NCI-H2171 treated with DMSO at 0.1 percent for 48 hours (cell line): ENCODE measurements at regions not wholly inside any gene's neighbourhood (a gene's known extent, or its start where the extent isn't known, plus 50 kb on each side); places are given as distances from the start of the nearest gene placed in this dataset.

ENCODE experiments used
- DNase-seq: peaks from one replicate; lab custom pipeline; 2025; lab: John Stamatoyannopoulos, UW

DNA sequence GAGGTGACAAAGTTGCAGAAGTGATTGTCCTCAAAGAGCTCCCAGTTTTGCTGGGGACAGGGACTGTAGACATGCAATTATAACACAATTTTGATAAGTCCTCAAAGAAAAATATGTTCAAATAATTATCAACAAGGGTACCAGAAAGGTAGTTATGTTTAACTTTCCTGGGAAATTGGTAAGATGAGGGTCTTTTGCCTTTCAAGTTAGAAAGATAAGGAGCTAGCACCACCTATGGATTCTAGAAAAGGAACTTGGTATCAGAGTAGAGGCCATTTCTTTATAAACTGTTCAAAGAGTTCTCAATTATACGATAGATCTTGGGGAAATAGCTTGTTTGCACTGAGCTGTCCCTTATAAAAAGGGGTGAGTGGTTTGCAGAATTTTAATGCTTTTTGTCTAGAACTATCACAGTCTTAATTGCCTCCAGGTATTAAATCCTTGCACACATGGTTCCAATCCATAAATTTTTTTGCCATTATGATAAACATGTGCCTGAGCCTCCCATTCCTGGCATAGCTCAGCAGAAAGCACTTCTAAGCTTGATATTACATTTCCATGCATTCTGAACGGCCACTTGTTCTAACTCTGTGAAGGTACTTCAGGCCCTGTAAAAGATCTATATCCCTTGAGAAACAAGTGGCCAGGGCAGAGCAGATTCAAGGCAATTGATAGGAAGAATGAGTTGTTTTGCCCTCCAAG is 247.5 kb upstream of the LRIG1 start:
- DNase-seq, result no peak

DNA sequence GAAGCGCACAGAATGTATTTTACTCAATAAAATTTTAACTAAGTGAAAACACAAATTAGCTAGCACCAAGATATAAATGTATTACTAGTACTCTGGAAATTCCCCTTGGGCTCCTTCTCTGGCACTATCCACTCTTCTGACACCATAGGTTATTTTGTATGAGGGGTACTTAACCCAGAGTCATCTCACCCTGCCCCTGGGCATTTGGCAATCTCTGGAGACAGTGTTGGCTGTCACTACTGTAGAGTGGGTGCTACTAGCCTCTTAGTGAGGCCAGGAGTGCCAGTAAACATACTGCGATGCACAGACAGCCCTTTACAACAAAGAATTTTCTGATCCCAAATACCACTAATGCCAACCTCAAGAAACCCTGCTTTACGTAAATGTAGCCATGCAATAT is 246.3 kb upstream of the KBTBD8 start:
- no peak for DNase-seq

DNA sequence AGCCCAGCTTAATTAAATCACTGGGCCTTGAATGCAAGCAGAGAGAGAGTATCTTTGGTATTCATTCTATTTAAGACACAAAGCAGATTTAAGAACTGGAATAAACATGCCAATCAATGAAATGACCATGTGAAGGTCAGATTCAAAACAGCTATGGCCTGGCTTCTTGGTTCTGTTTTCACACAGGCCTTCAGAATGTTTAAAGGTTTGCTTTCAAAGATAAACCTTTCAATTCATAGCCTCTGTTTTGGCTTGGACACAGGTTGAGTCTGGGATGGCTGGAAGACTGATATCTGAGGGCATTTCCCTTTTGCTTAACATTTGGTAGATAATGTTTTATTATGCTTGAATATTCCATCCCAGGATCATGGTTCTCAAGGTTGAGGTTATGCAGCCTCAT is 244.4 kb upstream of the KBTBD8 start:
- no peak for DNase-seq

DNA sequence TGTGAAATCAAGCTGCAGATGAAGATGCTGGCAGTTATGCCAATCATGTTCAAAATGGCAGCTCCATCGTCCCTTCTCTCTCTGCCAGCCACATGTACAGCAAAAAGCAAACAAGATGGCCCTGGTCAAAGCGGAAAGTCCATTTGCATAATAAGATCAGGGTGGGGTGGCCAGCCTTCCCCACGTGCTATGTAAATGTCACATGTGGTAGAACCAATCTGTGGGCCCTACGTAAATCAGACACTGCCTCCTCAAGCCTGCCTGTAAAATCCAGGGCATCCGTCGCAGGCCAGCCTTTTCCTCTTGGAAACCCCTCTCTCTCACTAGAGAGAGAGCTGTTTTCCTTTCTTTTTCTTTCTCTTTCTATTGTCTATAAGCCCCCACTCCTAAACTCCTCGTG is 243.5 kb upstream of the KBTBD8 start:
- no peak for DNase-seq

DNA sequence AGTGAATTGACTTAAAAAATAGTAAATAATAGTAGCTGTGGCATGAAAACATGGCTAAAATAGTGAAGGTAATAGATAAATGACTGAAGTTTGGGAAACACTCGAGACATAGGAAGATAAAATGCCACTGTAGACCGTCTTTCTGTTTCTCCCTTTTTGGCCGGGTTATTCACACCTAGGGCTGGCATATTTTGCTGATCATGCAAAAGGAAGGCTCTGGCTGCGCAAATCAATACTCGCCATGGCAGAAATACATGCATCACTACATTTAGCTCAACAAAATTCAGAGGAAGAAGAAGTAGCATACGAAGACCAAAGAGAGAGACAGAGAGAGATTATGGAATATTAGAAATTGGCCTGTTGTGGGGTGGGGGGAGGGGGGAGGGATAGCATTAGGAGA is 242.2 kb upstream of the KBTBD8 start:
- no peak for DNase-seq

DNA sequence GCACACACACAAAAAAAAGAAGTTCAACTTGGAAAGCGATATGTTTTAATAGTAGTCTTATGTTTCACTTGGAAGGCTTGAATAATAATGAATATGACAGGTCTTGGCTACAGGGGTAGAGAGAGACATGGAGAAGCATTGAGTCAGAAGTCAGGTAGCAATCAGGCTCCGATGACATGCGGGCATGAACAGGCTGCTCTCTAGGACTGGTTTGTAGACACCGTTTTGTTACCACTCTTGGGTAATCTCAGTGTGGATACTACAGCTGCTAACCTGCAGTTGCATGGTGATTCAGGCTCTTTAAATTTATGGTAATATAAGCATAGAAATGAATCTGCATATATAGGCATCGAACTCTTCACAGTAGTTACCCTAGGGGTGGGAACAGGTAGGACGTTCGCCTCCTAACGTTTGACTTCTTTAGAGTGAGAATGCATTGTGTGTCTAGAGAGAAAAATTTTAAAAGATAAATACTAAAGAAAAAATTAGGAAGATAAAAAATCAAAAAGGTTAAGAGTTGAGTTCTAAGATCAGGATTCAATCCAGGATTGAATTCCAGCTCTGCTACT is 241.6 kb upstream of the KBTBD8 start:
- no peak for DNase-seq

DNA sequence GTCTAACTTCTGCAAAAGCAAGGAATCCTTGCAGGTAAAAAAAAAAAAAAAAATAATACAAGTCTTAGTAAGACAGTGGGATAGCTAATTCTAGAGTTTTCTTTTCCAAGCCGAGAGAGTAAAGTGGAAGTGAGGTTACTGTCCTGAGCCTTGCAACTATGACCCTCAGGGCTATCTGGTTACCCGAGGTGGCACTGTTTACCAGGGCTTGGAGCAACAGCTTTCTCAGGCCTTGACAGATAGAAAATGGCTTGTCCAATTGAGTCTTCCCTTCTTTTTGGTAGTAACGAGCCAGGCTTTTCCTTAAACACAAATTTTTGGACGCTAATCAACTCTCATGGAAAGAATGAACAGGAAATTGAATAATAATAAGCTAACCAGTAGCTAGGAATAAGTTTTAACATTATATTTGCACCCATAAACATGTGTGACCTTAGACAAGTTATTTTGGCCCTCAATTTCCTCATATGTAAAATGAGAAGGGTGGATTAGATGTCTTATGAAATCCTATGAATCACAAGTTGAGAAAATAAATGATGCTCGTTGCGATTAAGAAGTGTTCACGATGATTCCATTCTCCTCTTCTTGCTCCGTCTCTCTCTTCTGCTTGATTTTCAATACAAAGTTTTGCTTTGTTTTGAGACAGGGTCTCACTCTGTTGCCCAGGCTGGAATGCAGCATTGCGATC is 236.9 kb upstream of the KBTBD8 start:
- DNase-seq, result no peak

DNA sequence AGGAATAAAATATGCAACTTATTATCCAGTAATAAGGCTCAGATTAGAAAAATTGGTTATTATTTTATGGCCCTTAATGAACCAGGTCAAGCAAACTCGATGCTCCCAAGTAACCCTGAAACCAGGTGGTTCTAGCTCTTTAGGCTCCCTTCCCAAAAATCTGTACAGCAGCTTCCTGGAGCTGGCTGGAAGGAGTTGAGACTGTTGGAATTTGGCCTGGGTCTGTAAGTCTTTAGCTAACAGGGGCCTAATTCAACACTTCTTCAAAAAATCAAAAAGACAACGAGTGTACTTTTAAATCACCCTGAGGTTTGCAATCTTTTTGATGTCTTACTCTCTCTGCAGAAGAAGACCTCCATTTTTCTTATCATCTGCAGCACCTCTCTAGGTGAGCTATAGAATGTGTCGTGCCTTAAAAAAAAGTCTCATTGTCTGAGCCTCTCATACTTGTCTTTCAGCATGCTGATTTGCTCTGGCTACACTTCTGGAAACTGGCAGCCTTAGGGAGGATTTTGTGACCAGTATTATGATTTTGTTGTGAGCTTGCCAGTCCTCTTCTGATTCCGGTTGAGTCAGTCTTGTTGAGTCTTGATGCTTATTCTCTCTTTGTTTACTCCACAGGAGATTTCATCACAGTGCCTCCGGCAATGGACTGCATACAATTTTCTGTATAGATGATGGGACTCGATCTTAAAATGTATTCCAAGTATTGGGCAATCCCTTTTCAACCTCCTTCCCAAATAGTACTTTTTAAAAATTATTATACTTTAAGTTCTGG is 235.0 kb upstream of the KBTBD8 start:
- DNase-seq, result no peak

DNA sequence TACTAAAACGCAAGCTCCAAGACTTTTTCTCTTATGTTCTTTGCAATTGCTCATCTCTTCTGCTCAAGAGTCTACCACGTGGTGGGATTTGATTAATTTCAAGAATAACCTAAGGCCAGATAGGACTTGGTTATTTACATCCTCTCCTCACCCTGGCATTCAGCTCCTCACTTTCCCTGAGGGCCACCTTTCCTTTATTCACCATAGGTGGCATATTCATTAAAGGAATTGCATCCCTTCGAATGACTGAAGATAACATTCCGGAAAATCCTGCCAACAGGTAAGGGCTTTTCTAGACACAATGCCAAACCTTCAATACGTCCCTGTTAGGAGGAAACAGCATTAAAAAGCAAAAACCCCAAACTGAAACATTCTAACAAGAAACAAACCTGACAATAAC is 220.0 kb upstream of the KBTBD8 start:
- no peak for DNase-seq

DNA sequence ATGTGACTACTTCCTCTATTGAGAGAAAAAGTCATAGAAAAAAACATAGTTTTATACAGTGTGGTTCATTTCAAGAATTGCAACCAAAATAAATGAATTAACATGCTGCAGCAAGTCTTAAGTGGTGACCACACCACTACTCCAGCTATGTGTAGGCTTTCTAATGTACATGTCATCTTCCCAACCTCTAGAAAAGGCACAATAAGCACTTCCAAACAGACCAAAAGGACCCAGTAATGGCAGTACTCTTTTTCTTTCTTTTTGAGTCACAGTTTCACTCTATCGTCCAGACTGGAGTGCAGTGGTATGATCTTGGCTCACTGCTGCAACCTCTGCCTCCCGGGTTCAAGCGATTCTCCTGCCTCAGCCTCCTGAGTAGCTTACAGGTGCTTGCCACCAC is 219.3 kb upstream of the KBTBD8 start:
- DNase-seq, result no peak

DNA sequence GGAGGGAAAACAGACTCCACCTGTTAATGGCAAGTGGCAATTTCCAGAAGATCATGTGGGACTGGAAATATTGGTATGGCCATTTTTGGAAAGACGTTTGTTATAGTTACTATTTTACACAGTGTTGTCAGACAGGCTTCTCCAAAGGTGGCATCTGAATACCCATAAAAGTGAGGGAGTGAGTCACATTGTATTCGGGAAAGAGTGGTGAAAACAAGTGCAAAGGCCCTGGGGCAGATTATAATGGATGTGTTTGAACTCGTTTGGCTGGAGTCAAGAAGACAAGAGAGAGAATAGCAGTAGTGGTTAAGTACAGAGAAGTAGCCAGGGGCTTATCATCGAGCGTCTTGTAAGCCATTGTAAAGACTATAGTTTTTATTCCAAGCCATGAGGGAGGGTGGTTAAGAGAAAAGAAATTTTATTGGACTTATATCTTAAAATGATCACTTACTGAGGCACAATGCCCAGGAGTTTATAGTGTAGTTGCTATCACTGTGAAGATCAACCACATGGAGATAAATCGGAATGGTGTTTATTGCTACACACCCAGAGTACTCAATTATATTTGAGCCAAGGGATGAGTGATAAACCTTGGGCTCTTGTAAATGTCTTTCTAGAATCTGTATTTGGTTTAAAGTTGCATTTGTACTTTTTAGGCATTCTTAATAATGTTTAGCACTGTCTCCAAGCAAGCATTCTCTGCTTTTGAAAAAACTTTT is 212.8 kb upstream of the KBTBD8 start:
- no peak for DNase-seq

DNA sequence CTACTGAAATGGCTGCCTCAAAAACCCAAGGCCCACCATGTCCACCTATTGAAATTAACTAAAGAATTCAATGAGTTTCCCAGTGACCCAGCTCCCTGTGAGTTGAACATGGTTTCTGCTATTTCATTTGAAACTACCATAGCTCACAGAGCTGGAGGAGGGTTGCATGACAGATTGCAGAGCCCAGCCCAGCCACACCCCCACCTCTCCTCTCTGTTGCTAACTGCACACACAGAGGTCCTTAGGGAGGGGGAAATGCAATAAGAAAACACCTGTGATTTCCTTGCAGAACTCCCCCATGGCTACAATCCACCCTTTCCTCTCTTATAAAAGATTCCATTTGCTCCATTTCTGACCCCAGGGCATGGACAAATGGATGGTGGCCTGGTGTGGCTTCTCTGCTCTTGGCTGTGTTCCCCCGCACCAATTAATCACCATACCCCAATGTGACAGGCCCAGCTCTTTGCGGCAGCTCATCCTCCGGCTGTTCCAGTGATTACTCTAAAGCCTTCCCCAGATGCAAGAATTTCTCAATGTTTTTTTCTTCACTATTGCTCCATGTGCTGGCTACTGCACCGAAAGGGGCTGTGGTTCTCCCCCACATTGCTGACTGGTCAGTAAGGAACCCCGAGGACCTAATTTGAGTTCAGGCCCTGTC is 208.4 kb upstream of the KBTBD8 start:
- peak; percentile 84 for DNase-seq

DNA sequence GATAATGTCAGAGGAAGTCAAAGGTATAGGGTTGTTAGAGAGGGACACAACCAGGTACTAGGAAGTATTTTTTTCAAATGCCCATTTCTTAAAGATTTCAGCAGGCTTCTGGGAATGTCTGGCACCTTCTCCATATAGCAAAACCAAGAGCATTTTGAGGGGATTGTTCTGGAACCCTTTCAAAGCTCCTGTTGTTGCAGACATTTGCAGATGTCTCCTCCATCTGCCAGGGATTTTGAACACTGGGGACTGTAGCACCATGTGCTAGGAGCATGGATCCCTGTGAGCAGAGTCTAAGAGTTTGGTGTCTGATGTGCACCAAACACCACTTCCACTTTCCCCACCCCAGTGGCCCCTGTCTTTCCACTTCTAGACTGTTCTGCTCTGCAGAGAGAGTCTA is 206.0 kb upstream of the KBTBD8 start:
- DNase-seq, result peak; percentile 22

DNA sequence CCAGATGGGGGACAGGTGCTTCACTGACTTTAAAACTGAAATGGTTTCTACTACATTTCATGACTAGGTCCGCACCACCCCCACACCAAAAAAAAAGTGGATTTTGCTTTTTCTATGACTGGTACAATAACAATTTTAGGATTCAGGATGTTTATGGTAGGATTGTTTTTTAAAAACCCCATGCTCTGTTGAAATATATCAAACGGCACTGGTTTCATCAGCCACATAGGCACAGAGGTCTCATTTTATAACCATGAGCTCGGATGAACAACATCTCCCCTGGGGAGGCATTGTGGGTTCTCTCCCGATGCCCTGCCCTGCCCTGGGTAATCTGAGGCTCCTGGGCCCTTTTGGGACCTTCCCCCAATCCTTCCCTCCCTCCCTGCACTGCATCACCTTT is 202.7 kb upstream of the KBTBD8 start:
- DNase-seq, result peak; percentile 2

DNA sequence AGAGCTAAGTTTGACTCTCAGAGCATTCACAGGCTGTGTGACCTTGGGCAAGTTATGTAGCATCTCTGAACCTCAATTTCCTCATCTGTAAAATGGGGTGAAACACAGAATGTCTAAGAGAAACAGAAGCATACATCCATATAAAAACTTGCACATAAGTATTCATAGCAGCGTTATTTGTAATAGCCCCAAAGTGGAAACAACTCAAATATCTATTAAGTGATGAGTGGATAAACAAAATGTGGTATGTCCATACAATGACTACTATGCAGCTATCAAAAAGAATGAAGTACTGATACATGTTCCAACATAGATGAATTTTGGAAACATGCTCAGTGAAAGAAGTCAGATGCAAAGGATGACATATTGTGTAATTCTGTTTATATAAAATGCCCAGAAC is 201.8 kb upstream of the KBTBD8 start:
- no peak for DNase-seq

DNA sequence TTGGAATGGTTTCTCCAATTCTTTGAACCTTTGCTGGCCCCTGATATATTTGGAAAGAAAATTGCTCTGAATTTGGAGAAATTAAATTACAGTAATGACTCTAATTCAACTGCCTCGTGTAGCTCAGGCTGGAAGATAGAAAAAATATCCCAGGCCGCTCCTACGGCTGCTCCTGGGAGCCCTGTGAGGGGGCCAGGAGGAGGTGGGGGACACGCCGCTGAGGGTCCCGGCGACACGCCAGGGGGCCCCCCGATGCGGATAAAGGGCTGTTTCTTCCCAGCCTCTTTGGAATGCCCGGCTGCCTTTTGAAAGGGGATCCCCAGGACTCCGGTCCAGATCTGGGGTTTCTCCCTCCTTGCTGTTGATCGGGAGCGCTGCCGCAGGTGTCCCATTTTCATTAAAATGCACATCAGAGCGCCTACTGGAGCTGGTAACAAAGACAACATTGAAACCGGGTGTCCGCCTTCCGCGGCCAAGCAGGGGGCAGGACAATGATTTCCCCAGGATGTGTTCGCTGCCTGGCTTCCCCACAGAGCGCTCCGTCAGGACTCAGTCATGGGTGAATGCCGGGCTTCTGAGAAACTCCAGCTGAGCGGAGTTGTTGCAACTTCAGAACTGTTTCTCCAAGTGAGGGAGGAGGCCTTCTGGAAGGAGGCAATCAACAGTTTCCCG is 200.1 kb upstream of the KBTBD8 start:
- DNase-seq, result no peak

DNA sequence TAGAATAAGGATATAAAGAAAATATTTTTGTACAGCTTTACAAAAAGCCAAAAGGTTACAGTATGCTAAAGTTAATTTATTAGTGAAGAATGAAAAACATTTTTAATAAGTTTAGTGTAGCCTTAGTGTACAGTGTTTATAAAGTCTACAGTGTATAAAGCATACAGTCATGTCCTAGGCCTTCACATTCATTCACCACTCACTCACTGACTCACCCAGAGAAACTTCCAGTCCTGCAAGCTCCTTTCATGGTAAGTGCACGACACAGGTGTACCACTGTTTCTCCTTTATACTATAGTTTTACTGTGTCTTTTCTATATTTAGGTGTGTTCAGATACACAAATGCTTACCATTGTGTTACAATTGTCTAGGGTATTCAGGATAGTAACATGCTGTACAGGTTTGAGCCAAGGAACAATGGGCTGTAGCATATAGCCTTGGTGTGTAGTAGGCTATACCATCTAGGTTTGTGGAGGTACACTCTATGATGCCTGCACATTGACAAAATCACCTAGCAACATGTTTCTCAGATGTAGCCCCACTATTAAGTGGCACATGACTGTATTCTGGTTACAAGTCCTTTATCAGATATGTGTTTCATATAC is 197.1 kb upstream of the KBTBD8 start:
- no peak for DNase-seq

DNA sequence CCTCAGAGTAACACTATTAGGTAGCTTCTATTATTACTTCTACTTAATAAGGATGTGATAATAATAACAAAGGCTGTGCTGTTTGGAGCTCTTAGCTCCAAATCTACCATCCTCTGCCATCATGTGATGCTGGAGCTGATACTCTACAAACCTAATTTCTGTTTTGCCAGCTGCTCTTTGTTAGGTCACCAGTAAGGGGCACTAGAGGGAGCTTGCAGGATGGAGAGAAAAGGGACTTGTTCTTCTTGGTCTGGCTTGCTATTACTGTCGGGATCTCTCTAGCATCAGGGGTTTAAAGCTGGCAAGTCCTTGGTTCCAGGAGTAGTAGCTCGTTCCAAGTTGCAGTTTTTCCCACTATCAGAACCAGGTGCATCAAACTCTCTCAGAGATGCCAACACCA is 194.9 kb upstream of the KBTBD8 start:
- DNase-seq, result no peak

DNA sequence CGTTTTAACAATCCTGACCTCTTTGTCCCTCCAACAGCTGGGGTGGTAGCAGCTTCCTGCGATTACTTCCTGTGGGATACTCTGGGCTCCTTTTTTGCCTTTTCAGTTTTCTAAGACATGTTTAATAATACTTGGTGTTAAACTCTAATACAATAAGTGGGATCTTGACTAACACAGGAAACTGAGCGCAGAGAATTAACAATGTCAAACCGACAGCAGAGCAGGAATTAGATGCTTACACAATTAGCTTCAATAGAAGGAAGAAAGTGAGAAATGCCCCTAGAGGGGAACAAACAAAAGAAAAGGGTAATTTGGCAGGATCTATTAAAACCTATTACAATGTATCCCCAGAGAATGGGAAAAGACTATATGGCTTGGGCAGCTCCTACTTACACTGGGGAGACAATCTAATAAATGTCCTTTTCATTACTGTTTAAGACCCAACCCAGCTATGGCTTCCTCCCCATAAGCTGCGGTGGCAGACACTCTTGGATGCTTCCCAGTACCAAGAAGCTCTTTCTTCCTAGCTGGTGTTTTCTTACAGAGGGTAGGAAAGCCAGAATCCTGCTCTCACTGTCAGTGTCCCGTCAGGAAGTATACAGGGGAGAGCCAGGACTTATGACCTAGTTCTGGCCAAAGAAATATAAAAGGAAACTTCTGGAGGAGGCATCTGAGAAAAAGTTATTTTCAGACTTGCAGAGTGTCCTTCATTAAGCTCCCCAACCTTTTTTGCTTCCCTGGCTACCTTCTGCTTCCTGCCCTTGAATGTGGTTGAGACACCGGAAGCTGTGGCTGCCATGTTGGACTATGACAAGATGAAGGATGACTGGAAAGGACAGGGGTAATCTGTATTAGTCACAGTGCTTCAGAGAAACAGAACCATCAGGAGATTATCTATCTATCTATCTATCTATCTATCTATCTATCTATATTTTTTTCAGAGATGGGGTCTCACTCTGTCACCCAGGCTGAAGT is 194.1 kb upstream of the KBTBD8 start:
- DNase-seq, result no peak
